ENCODE measurements at regions not wholly inside any gene's neighbourhood (a gene's known extent, or its start where the extent isn't known, plus 50 kb on each side); places are given as distances from the start of the nearest gene placed in this dataset.

DNA sequence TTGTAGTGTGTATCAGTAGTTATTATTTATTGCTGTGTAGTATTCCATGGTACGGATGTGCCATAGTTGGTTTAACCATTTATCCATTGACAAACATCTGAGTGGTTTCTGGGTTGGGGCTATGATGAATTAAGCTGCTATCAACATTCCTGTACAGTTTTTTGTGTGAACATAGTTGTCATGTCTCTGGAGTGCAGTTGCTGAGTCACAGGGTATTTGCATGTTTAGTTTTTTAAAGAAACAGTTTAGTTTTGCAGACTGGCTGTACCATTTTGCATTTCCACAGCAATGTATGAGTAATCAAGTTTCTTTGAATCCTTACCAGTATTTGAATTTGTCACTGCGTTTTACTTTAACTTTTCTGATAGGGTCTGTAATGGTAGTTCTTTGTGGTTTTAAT lies 516.7 kb upstream of the CELF2 start:
- Histone ChIP-seq H3K27me3 (ENCODE audit: control insufficient read depth, insufficient read depth, low read length) (no peaks in the 10 kb centered on the region), H3K4me3 (ENCODE audit: insufficient read depth, low read depth, low read length) (no peak overlapping the region), H3K36me3 (replicated peaks; ENCODE audit: control insufficient read depth, insufficient read depth, low read length) (no peaks in the 10 kb centered on the region)
- no peak for DNase-seq

DNA sequence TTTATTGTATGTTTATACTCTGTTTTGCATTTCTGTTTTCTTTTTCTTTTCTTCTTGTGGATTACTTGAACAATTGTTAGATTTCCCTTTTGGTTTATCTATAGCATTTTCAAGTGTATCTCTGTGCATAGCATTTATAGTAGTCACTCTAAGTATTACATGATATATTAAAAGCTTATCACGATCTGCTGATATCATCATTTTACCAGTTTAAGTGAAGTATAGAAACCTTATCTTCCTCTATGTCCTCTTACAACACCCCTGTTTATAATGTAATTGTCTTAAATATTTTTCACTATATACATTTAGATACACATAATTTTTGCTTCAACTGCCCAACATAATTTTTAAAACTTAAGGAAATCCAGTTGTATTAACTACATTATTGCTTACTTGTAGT lies 513.9 kb upstream of the CELF2 start:
- Histone ChIP-seq H3K36me3 (replicated peaks; ENCODE audit: control insufficient read depth, insufficient read depth, low read length) (no peaks in the 10 kb centered on the region), H3K4me3 (ENCODE audit: insufficient read depth, low read depth, low read length) (no peak overlapping the region), H3K27me3 (ENCODE audit: control insufficient read depth, insufficient read depth, low read length) (no peaks in the 10 kb centered on the region)
- no peak for DNase-seq

DNA sequence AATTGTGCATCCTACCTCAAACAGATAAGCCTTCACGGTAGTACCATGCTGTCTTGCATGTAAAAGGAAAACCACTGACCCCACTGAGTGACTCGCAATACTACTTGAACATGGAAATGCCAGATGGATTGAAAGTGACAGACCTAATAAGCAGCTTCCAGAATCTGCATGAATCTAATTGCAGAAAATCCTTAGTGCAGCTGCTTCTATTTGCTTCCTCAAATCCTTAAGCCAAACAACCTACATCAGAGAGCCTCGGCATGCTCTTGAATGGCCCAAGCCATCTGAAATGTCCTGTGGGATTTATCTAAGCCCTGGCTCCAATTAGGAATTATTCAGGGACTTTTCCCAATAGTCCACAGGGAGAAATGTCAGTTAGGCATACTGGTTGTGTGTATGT lies 509.5 kb upstream of the CELF2 start:
- H3K36me3 ChIP-seq (replicated peaks; ENCODE audit: control insufficient read depth, insufficient read depth, low read length): no peaks in the 10 kb centered on the region
- no peaks in the 10 kb centered on the region for H3K27me3 ChIP-seq (ENCODE audit: control insufficient read depth, insufficient read depth, low read length)
- DNase-seq: no peak
- H3K4me3 ChIP-seq (ENCODE audit: insufficient read depth, low read depth, low read length): no peak overlapping the region

DNA sequence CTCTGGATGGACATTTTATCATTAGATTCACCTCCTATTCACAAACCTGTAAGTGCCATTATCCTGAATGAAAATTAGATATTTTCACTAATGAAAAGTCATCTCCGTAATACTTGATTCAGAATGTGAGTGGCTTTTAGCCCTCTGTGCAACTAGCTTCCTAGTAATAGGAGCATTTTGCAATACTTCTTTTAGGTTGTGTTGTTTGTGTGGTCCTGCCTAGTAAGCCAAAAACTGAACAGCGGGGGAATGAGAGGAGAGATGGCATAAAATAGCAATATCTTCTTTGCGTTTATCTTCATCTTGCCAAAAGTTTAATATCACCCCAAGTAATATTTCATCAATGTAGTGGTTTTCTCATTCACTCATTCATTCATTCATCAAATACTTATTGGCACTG lies 507.5 kb upstream of the CELF2 start:
- DNase-seq: no peak
- Histone ChIP-seq H3K4me3 (ENCODE audit: insufficient read depth, low read depth, low read length) (no peak overlapping the region), H3K36me3 (replicated peaks; ENCODE audit: control insufficient read depth, insufficient read depth, low read length) (no peaks in the 10 kb centered on the region)

DNA sequence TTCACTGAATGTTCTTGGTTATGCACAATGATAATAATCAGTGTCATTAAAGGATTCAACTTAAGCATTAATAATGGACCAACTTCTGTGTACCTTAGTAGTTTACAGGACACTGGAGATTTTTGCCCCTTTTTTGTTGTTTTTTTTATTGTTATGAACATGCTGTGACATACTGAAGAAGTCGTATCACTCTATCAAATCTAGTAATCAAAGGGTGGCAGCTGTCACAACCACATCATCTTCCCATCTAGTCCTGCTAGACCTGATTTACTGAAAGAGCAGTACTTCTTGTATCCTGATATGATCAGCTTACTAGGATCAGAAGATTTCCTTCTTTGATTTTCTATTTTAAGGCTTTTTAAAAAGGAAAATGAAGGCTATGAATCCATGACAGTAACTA lies 504.6 kb upstream of the CELF2 start:
- Histone ChIP-seq H3K27me3 (ENCODE audit: control insufficient read depth, insufficient read depth, low read length) (no peaks in the 10 kb centered on the region), H3K36me3 (replicated peaks; ENCODE audit: control insufficient read depth, insufficient read depth, low read length) (no peaks in the 10 kb centered on the region), H3K4me3 (ENCODE audit: insufficient read depth, low read depth, low read length) (no peak overlapping the region)
- no peak for DNase-seq

More for the DNA sequence above, 507.5 kb upstream of the CELF2 start:
- no peaks in the 10 kb centered on the region for H3K27me3 ChIP-seq (ENCODE audit: control insufficient read depth, insufficient read depth, low read length)

DNA sequence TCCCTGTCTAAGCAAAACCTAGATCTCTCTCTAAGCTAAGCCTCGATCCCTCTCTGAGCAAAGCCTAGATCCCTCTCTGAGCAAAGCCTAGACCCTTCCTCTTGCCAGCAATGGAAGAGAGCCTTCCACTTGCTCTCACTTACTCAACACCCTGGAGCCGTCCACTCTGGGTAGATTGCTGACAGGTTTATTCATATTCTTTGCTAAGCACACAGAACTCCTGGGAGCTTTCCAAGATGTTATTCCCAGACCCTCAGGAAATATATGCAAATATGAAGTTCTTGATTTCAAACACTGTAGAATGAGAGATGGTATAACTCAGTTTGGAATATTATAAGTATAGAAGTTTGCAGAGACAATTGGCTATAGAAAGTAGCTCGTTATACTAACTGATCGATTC lies 503.8 kb upstream of the CELF2 start:
- no peak overlapping the region for H3K4me3 ChIP-seq (ENCODE audit: insufficient read depth, low read depth, low read length)
- DNase-seq: no peak

DNA sequence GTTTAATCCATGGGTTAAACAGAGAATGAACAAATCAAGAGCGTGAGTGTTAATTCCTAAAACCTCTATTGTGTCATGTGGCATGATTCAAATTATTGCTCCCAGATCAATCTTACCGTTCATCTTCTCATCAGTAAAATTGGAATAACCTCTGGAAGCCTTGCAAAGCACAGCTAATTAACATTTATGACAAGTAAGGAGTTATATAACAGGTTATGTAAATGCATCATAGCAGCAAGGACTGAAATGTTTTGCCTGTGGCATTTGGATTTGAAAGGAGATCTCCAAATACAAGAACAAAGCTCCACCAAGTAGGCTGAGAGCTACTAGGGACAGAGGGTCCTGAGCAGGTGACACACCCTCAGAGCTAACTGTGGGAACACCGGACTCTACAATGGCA lies 502.9 kb upstream of the CELF2 start:
- Histone ChIP-seq H3K36me3 (replicated peaks; ENCODE audit: control insufficient read depth, insufficient read depth, low read length) (no peaks in the 10 kb centered on the region), H3K27me3 (ENCODE audit: control insufficient read depth, insufficient read depth, low read length) (no peaks in the 10 kb centered on the region), H3K4me3 (ENCODE audit: insufficient read depth, low read depth, low read length) (no peak overlapping the region)
- no peak for DNase-seq

More for the DNA sequence above, 503.8 kb upstream of the CELF2 start:
- no peaks in the 10 kb centered on the region for H3K36me3 ChIP-seq (replicated peaks; ENCODE audit: control insufficient read depth, insufficient read depth, low read length)
- no peaks in the 10 kb centered on the region for H3K27me3 ChIP-seq (ENCODE audit: control insufficient read depth, insufficient read depth, low read length)

DNA sequence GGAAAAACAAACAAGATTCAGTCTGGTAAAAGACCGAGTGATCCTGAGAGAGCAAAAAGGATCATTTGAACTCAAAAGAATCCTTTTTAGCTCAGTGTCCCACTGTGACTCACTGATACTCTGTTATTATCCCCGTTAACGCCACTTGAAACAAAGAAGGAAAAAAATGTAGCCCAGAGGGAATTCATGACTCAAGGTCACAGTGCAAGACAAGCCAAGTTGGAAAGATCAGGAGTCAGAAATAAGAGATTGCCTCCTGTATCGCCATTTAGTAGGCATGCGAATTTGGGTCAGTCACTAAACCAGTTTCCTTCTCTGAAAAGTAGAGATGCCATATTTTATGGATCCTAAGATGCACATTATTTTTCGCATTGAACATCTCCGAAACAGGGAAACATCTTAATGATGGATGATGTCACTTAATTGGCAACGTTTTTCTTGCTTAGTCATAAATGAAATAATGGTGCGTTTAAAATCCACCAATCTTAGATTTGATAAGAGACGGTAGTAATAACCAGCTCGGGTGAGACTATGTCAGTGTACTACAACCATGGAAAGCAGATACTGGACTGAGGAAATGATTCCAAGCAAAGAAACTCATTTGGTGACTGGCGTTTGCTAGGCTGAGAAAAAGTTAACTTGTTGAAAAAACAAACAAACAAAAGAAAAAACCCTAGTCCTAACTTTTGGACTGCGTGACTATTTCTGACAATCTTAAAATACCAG lies 502.0 kb upstream of the CELF2 start:
- no peaks in the 10 kb centered on the region for H3K27me3 ChIP-seq (ENCODE audit: control insufficient read depth, insufficient read depth, low read length)

DNA sequence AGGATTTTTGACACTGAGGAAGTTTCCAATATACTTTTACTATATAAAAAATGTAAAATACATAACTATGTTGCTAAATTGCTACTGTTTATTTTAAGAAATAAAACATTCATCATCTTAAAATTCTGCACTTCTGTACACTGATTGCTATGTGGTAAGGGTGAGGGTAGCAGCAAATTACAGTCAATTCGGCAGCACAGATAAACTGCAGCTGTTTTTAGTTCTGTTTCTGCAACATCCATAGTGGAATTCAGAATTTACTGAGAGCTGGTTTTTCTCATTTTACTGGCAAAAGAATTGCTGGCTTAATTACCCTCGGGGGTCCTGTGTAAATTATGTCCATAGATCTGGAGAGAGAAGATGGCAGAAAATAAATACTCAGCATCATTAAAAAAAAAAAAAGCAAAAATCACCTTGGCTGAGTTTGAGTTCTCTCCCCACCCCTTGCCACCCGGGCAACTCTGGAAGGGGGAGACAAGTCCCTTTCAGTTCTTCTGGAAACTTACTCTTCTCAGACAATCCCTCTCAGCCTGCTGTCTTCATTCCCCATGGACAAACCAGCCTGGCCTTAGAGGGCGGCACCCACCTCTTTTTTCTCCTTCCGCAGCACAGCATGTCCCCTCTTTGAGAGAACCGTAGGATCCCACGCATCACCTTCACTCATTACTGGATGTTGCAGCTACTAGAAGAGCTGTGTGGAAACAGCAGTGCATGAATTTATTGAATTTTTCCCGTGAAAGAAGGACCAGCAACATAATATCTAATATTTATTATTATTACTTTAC lies 501.1 kb upstream of the CELF2 start:
- no peak overlapping the region for H3K4me3 ChIP-seq (ENCODE audit: insufficient read depth, low read depth, low read length)
- no peaks in the 10 kb centered on the region for H3K27me3 ChIP-seq (ENCODE audit: control insufficient read depth, insufficient read depth, low read length)
- DNase-seq: no peak
- no peaks in the 10 kb centered on the region for H3K36me3 ChIP-seq (replicated peaks; ENCODE audit: control insufficient read depth, insufficient read depth, low read length)

More for the DNA sequence above, 502.0 kb upstream of the CELF2 start:
- no peak overlapping the region for H3K4me3 ChIP-seq (ENCODE audit: insufficient read depth, low read depth, low read length)
- DNase-seq: no peak
- no peaks in the 10 kb centered on the region for H3K36me3 ChIP-seq (replicated peaks; ENCODE audit: control insufficient read depth, insufficient read depth, low read length)

DNA sequence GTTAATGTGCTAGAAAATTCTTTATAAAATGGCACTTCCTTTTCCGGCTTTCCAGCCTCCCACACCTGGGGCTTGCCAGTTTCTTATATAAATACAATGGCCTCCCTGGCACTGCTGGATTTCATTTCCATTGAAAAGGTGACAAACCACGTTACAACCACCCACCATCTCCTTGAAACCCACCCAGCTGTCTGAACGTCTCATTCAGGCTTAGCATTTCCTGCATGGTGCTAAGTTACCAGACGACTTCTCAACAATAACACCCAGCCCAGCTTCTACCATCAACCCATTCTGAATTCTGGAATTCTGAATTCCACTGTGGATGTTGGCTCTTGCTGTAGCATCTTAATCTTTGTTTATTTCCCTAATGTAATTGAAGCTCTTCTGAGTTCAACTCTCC lies 499.8 kb upstream of the CELF2 start:
- no peak overlapping the region for H3K4me3 ChIP-seq (ENCODE audit: insufficient read depth, low read depth, low read length)
- H3K36me3 ChIP-seq (replicated peaks; ENCODE audit: control insufficient read depth, insufficient read depth, low read length): no peaks in the 10 kb centered on the region
- DNase-seq: no peak
- no peaks in the 10 kb centered on the region for H3K27me3 ChIP-seq (ENCODE audit: control insufficient read depth, insufficient read depth, low read length)

DNA sequence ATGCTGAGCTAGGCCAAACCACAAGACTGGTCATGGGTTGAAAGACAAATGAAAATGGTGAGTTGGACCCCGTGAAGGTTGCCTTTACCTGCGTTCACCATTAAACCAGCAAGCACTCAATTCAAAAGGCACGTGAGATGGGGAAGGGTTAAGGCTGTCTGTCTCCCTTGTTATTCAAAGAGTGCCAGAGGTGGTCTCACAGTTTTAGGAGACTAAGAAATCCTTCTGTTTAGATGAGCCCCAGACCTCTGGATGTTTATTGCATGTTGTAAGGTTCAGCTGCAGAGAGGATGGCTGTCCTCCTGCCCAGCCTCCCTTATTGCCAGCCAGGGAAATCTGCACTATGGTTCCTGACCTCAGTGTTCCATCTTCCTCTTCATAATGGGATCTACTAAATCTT lies 498.0 kb upstream of the CELF2 start:
- Histone ChIP-seq H3K27me3 (ENCODE audit: control insufficient read depth, insufficient read depth, low read length) (no peaks in the 10 kb centered on the region), H3K36me3 (replicated peaks; ENCODE audit: control insufficient read depth, insufficient read depth, low read length) (no peaks in the 10 kb centered on the region), H3K4me3 (ENCODE audit: insufficient read depth, low read depth, low read length) (no peak overlapping the region)
- DNase-seq: no peak

DNA sequence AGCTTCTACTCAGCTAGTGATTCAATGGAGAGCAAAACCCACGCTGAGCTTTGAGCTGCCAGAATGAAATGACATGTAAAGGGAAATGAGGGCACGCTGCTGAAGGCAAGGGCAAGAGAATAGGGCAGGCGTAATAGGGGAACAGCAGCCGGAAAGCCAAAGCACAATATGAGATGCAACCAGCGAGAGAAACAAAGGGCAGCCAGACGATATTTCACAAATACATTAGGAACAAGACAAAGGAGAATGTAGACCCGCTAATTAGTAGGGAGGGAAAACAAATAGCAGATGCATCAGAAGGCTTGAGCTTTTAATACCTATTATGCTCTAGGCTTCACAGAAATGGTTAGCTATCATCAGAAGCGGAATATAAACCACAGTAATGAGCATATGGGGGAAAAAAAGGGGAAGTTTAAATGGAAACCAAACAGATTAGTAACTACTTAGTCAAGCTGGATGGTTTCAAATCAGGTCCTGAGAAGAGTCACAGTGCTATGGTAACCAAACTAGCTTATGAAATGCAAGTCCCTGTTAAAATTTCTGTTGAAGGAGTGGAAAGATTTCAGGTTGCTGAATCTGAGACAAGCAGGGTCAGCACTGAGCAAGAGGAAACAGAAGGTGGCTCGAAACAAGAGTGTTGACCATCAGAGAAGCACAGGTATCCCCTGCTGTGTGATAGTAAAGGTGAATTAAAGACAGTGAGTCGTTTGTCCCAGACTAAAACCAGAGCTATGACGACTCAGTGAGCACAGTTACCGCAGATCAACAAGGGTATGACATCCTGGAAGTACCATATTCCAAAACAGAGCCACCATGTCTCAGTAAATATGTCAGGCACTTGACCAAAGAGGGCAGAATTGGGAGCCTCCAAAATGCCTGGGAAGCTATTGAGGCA lies 496.9 kb upstream of the CELF2 start:
- Histone ChIP-seq H3K36me3 (replicated peaks; ENCODE audit: control insufficient read depth, insufficient read depth, low read length) (no peaks in the 10 kb centered on the region), H3K4me3 (ENCODE audit: insufficient read depth, low read depth, low read length) (no peak overlapping the region), H3K27me3 (ENCODE audit: control insufficient read depth, insufficient read depth, low read length) (no peaks in the 10 kb centered on the region)
- no peak for DNase-seq

DNA sequence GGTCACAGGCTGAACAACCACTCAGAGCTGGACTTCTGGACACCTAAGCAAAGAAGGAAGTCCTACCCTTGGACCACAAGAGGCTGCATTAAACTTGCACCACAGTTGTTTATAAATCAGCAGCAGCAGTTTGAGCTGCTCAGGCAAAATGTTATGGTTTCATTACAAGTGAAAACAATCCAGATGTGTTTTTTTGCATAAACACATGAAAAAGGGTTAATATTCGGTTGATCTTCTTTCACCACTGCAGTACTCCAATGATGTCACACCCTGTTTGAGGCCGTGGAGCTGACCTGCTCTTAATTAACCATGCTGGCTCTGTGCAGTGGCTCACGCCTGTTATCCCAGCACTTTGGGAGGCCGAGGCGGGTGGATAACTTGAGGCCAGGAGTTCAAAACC lies 490.8 kb upstream of the CELF2 start:
- Histone ChIP-seq H3K36me3 (replicated peaks; ENCODE audit: control insufficient read depth, insufficient read depth, low read length) (no peaks in the 10 kb centered on the region), H3K4me3 (ENCODE audit: insufficient read depth, low read depth, low read length) (no peak overlapping the region), H3K27me3 (ENCODE audit: control insufficient read depth, insufficient read depth, low read length) (no peaks in the 10 kb centered on the region; the same call in 1 of the 2 replicates)
- no peak for DNase-seq

DNA sequence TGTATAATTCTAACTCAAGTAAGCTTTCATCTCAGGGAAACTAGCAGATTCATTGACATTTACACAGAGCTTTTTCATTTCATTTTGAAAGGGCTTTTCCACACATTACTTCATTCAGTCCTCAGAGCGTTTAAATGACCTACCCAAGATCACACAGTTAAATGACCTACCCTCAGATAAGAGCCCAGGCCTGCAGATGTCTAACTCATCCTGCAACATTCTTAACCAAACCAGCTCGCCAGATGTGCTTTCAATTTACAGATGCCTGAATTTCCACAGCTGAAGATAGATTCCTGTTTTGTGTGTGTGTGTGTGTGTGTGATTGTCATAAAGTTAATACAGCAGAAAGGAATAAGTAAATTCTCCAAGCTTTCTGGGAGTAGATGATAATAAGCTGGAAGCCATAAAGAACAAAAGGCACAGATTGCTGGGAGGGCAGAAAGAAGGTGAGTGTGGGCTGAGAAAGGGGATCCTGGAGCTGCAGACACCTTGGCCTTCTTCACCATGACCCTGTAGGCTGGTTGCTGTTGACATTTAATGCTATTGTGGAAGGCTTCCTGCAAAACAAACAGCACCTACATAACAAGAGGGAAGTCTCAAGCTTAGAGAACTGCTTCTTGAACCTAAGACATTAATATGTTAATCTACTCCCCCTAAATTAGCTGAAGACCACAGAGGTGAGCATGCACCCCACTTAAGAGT lies 489.7 kb upstream of the CELF2 start:
- Histone ChIP-seq H3K27me3 (ENCODE audit: control insufficient read depth, insufficient read depth, low read length) (no peaks in the 10 kb centered on the region; the same call in 1 of the 2 replicates), H3K36me3 (replicated peaks; ENCODE audit: control insufficient read depth, insufficient read depth, low read length) (no peaks in the 10 kb centered on the region), H3K4me3 (ENCODE audit: insufficient read depth, low read depth, low read length) (no peak overlapping the region)
- peak; percentile 9 for DNase-seq
